VCaP (cell line): ENCODE measurements at regions not wholly inside any gene's neighbourhood (a gene's known extent, or its start where the extent isn't known, plus 50 kb on each side); places are given as distances from the start of the nearest gene placed in this dataset.

Source experiments
- H3K27ac ChIP-seq: fragments of 450-650 bp; 2 replicates; pipeline ENCODE4 v1.5.1; 2017
- TF ChIP-seq, protein P1 (sequence below): fragments of 450-650 bp; conservative IDR thresholded peaks from 2 replicates; pipeline ENCODE4 v1.5.1; 2017; ENCODE audit warnings: mild to moderate bottlenecking, moderate library complexity

DNA sequence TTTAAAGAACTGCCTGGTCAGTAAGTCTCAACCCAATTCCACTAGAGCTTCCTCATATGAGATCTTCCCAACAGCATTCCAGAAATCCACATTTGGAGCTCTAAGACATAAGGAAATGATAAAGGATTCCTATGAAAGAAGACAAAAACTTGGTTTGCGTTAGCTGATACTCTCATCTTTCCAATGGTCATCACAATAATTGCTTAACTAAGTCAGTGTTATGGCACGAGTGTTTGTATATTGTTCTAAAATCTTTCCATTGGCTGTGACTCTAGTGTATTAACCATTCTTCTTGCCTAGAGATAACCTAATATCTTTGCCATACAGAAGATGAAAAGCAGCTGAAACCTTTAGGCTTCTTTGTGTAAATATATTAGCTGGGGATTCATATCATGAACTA is 289.0 kb downstream of the SNX13 start:
- TF ChIP-seq, protein P1, sequence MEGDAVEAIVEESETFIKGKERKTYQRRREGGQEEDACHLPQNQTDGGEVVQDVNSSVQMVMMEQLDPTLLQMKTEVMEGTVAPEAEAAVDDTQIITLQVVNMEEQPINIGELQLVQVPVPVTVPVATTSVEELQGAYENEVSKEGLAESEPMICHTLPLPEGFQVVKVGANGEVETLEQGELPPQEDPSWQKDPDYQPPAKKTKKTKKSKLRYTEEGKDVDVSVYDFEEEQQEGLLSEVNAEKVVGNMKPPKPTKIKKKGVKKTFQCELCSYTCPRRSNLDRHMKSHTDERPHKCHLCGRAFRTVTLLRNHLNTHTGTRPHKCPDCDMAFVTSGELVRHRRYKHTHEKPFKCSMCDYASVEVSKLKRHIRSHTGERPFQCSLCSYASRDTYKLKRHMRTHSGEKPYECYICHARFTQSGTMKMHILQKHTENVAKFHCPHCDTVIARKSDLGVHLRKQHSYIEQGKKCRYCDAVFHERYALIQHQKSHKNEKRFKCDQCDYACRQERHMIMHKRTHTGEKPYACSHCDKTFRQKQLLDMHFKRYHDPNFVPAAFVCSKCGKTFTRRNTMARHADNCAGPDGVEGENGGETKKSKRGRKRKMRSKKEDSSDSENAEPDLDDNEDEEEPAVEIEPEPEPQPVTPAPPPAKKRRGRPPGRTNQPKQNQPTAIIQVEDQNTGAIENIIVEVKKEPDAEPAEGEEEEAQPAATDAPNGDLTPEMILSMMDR, result no peak
- H3K27ac ChIP-seq, result no peak overlapping the region

DNA sequence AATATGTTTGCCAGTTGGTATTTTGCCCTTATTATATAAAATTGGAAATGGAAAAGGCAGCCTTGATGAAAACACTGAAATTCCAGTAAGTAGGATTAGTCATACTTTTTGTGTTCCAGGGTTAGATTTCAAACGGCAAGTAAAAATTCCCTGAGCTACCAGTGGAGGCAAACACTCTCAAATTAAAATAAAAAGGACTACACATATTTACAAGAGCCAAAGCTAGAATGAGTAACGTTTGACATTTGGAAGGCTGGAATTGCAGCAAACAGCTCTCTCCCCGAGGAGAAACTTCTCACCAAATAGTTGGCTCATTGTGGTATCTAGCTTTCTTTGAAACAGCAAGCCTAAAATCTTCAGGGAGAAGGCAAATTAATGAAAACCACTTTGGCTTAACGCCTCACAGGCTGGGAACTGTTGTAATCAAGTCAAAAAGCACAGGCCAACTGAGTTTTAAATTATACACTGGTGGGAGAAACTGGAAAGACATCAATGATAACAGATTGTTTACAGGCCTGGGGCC is 288.4 kb downstream of the SNX13 start:
- TF ChIP-seq, protein P1, result no peak
- no peak overlapping the region for H3K27ac ChIP-seq

DNA sequence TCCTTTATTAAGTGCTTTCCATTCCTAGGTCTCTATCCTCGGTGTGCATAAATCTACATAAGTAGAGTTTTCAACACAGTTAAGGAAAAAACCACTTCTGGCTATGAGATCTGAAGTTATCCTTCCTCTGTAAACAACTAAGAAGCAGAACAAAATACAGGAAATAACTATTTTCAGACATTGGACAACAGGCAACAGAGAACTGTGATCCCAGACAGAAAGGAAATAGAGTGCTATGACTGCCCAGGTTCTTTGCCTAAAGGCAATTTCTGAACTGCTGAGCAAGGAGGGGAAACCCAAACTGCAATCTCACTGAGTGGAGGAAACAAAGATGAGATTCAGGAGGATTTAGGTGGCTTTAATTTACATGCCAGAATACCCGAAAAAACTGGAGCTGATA is 285.4 kb downstream of the SNX13 start:
- TF ChIP-seq, protein P1, result no peak
- H3K27ac ChIP-seq, result no peak overlapping the region

DNA sequence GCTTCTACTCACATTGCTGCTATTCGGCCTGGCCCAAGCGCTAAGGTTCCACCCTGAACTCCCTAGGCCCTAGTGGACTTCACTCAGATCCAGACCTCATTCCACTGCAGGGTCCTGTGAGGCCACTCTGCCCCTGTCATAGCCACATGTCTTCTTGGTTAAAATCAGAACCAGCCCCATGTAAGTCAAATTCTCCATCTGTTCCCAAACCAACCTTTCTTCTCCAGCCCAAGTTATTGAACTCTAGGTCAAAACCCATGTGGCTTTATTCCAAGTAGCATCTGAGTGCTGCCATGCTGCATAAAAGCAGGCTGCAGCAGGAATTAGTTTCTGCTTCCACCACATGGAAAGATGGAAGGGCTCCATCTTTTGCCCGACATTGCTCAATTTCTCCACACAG is 281.2 kb downstream of the SNX13 start:
- H3K27ac ChIP-seq, result no peak overlapping the region
- TF ChIP-seq, protein P1, result no peak

DNA sequence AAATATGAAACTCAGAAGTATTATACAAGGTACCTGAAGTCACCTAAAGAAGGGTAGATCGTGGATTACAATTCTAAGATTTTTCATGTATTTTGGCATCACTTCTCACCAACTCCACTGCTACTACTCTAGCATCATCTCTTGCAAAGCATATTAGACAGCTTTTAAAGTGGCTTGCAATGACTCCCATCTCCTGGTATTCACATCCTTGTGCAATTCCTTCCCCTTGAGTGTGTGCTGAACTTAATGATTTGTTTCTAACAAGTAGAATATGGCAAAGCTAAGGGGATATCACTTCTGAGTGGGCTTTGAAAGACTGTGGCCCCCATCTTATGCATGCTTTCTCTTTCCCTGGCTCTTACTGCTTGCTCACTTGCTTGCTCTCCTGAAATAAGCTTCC is 280.2 kb downstream of the SNX13 start:
- no peak overlapping the region for H3K27ac ChIP-seq
- TF ChIP-seq, protein P1, result no peak

DNA sequence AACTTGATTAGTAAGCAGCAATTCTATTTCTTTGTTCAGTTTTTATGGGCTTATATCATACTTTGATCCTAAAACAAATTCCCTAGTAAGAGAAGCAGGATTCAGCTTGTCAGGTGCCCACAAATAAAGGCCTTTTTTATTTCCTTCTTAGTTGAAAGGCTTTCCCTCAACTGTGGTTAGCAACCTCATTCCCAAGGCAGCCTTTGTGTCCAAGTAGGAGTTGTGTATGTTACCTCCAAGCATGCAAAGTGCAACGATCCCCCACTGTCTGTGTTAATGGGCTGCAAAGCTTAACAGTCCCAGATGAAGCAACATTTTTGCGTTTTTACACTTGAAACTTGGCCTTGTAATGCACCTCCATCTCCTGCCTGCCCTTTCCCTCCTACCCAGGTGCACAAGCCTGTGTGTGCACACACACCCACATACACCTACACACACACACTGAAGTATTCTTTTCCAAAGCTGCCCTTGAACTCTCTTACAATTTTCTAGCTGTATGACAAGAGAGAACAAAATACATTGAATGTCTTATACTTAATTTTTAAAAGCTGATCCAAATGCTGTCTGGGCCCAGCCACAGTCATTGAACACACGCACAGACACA is 278.2 kb downstream of the SNX13 start:
- H3K27ac ChIP-seq, result no peak overlapping the region
- TF ChIP-seq, protein P1, result no peak

DNA sequence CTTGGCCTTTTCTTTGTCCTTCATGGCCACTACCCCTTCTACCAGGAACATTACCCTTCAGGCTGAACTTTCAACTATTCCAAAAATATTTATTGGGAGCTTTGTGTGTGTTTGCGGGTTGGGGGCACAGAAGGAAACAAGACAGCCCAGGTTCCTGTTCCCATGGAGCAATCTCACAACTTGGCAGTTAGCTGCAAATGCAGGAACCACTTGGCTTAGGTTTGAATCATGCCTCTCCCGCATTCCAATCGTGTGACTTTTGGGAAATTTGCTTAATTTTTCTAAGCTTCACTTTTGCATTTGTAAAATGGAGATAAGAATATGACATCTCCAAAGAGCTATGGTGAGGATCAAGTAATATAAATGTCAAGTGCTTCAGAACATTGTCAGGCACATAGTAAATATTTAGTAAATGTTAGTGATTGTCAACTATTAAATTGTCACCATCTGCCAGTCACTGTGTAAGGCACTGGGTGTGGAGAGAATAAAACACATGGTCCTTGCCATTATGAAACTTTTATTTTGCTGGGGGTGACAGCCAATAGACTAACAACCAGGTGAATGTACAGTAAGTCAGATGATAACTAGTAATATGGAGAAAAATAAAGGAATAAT is 277.1 kb downstream of the SNX13 start:
- H3K27ac ChIP-seq, result no peak overlapping the region
- TF ChIP-seq, protein P1, result no peak
